IMR-90 (cell line): ENCODE measurements at regions not wholly inside any gene's neighbourhood (a gene's known extent, or its start where the extent isn't known, plus 50 kb on each side); places are given as distances from the start of the nearest gene placed in this dataset.

Experiments used
- ATAC-seq: fragments of 200-7000 bp; cut with Tn5 transposase; 2 replicates; pipeline ENCODE4 v1.9.1; 2020; ENCODE audit warnings: low read depth, mild to moderate bottlenecking, moderate library complexity
- BruUV-seq: library from RNA; stranded (reverse); fragments of 400-500 nt; replicated peaks from 2 replicates; lab custom pipeline; 2021; lab: Mats Ljungman, UMichigan
- CTCF ChIA-PET: fragments of 300-600 bp; formaldehyde crosslinking; extraction: SDS; loops from one replicate; lab custom pipeline; 2021; ENCODE audit warnings: antibody characterized with exemption; lab: Yijun Ruan, JAX
- POLR2A ChIA-PET: fragments of 300-600 bp; sonication (Branson Sonifier 250); formaldehyde crosslinking; loops from one replicate; lab custom pipeline; 2022; ENCODE audit warnings: antibody characterized with exemption; ENCODE audit not compliant: unreplicated experiment; lab: Charles Lee
- DNase-seq: peaks from one replicate; pipeline ENCODE4 v3.0.0; 2013
- H2AFZ ChIP-seq: replicated peaks from 2 replicates; pipeline ENCODE3; 2013; ENCODE audit warnings: low read length, mild to moderate bottlenecking; ENCODE audit not compliant: poor library complexity
- H2AK5ac ChIP-seq: 2 replicates; pipeline ENCODE4 v1.6.1; 2013; ENCODE audit warnings: low read depth, low read length, inconsistent platforms
- H2AK9ac ChIP-seq: replicated peaks from 2 replicates; pipeline ENCODE3; 2013; ENCODE audit warnings: mild to moderate bottlenecking, low read depth, low read length, moderate library complexity; ENCODE audit not compliant: poor library complexity
- H2BK120ac ChIP-seq: 2 replicates; pipeline ENCODE4 v1.6.1; 2013; ENCODE audit warnings: low read depth, low read length, inconsistent platforms
- H2BK15ac ChIP-seq: 3 replicates; pipeline ENCODE4 v1.6.1; 2013; ENCODE audit warnings: low read depth, low read length, inconsistent platforms
- H2BK20ac ChIP-seq: 2 replicates; pipeline ENCODE4 v1.6.1; 2013; ENCODE audit warnings: low read depth, mild to moderate bottlenecking, inconsistent platforms, low read length, moderate library complexity
- H2BK5ac ChIP-seq: 2 replicates; pipeline ENCODE4 v1.6.1; 2013; ENCODE audit warnings: mild to moderate bottlenecking, low read depth, low read length, inconsistent platforms; ENCODE audit not compliant: poor library complexity, severe bottlenecking
- H3K14ac ChIP-seq: replicated peaks from 2 replicates; pipeline ENCODE4 v1.6.1; 2013; ENCODE audit warnings: low read depth, low read length, inconsistent platforms
- H3K18ac ChIP-seq: 2 replicates; pipeline ENCODE4 v1.6.1; 2013; ENCODE audit warnings: low read depth, low read length, control low read depth
- H3K23ac ChIP-seq: 2 replicates; pipeline ENCODE4 v1.6.1; 2013; ENCODE audit warnings: low read depth, low read length, inconsistent platforms
- H3K27ac ChIP-seq: 2 replicates; pipeline ENCODE4 v1.5.1; 2013; ENCODE audit warnings: mild to moderate bottlenecking, control low read depth, low read length; ENCODE audit not compliant: insufficient read depth
- H3K27me3 ChIP-seq: 2 replicates; pipeline ENCODE4 v1.6.1; 2013; ENCODE audit warnings: low read length; ENCODE audit not compliant: control insufficient read depth, insufficient read depth
- H3K36me3 ChIP-seq: 2 replicates; pipeline ENCODE4 v1.6.1; 2013; ENCODE audit warnings: low read length, mixed read lengths; ENCODE audit not compliant: control insufficient read depth, insufficient read depth
- H3K4ac ChIP-seq: 2 replicates; pipeline ENCODE4 v1.6.1; 2013; ENCODE audit warnings: low read depth, low read length, inconsistent platforms
- H3K4me1 ChIP-seq: 2 replicates; pipeline ENCODE4 v1.6.1; 2013; ENCODE audit warnings: low read length, mixed read lengths; ENCODE audit not compliant: control insufficient read depth, insufficient read depth
- H3K4me2 ChIP-seq: 2 replicates; pipeline ENCODE4 v1.6.1; 2013; ENCODE audit warnings: low read depth, mild to moderate bottlenecking, control low read depth, low read length, moderate library complexity
- H3K4me3 ChIP-seq: 2 replicates; pipeline ENCODE4 v1.5.1; 2013; ENCODE audit warnings: low read depth, mild to moderate bottlenecking, control low read depth, low read length, moderate library complexity; ENCODE audit not compliant: insufficient read depth
- H3K56ac ChIP-seq: 2 replicates; pipeline ENCODE4 v1.6.1; 2013; ENCODE audit warnings: low read length, inconsistent platforms; ENCODE audit not compliant: insufficient read depth; ENCODE audit errors: extremely low read depth
- H3K79me1 ChIP-seq, 2 experiments: 2 replicates each; pipeline ENCODE4 v1.6.1; 2013; ENCODE audit warnings: low read length in 2 of 2, inconsistent platforms in 1 of 2, low read depth in 1 of 2
- H3K9ac ChIP-seq: 2 replicates; pipeline ENCODE4 v1.6.1; 2013; ENCODE audit warnings: low read depth, low read length, control low read depth
- H3K9me1 ChIP-seq: 2 replicates; pipeline ENCODE4 v1.6.1; 2013; ENCODE audit warnings: low read length, inconsistent platforms; ENCODE audit not compliant: insufficient read depth
- H3K9me3 ChIP-seq: 2 replicates; pipeline ENCODE4 v1.6.1; 2013; ENCODE audit warnings: low read length; ENCODE audit not compliant: control insufficient read depth, insufficient read depth
- H4K20me1 ChIP-seq: 2 replicates; pipeline ENCODE4 v1.6.1; 2013; ENCODE audit warnings: low read length, inconsistent platforms; ENCODE audit not compliant: insufficient read depth
- H4K5ac ChIP-seq: 2 replicates; pipeline ENCODE4 v1.6.1; 2013; ENCODE audit warnings: mild to moderate bottlenecking, low read depth, low read length, control low read depth
- H4K8ac ChIP-seq, 2 experiments: 2 replicates each; pipeline ENCODE4 v1.6.1; 2013; ENCODE audit warnings: low read depth in 2 of 2, low read length in 2 of 2, control low read depth in 1 of 2, inconsistent platforms in 1 of 2
- H4K91ac ChIP-seq: 2 replicates; pipeline ENCODE4 v1.6.1; 2013; ENCODE audit warnings: low read depth, low read length, inconsistent platforms; ENCODE audit not compliant: insufficient read depth
- CEBPB ChIP-seq: IDR thresholded peaks from 2 replicates; pipeline ENCODE4 v1.6.1; 2012; ENCODE audit warnings: low read depth, low read length, improper control_type of control experiment
- MAFK ChIP-seq: IDR thresholded peaks from 2 replicates; pipeline ENCODE4 v1.6.1; 2012; ENCODE audit warnings: low read depth, low read length, improper control_type of control experiment
- NFE2L2 ChIP-seq: fragments of 150-350 bp; IDR thresholded peaks from 2 replicates; pipeline ENCODE4 v1.6.1; 2016; ENCODE audit warnings: low read depth, mild to moderate bottlenecking, low read length
- whole genome bisulfite sequencing, 2 experiments: methylation state at CpG; one replicate each; pipeline versions ENCODE4 v1.1.5 to v1.1.7; 2013; ENCODE audit warnings: missing lambda C conversion rate in 2 of 2; ENCODE audit not compliant: insufficient read length in 1 of 2; ENCODE audit errors: extremely low coverage in 2 of 2; 5-methylcytosine and 5-hydroxymethylcytosine counted together
- dilution Hi-C: fragments of 300-500 bp; cut with HindIII; formaldehyde crosslinking; loops from one replicate; pipeline ENCODE4 v1.14.3; 2018; ENCODE audit warnings: low sequenced_read_pairs; ENCODE audit not compliant: unreplicated experiment
- in situ Hi-C: fragments of 300-500 bp; cut with MboI; formaldehyde crosslinking; loops from 3 replicates; pipeline ENCODE4 v1.14.3; 2019; ENCODE audit warnings: low sequenced_read_pairs, inconsistent platforms, mixed read lengths
- intact Hi-C: fragments of 100-400 bp; cut with micrococcal nuclease; formaldehyde crosslinking; loops from 2 replicates; pipeline ENCODE4 v1.10.0; 2022
- TF ChIP-seq, protein P1 (sequence below): fragments of 150-350 bp; IDR thresholded peaks from 2 replicates; pipeline ENCODE4 v1.6.1; 2016; ENCODE audit warnings: low read depth, mild to moderate bottlenecking, low read length, moderate library complexity, borderline replicate concordance
- TF ChIP-seq, protein P2 (sequence below): conservative IDR thresholded peaks from 2 replicates; pipeline ENCODE4 v1.5.1; 2012; ENCODE audit warnings: mild to moderate bottlenecking, low read depth, low read length, improper control_type of control experiment

DNA sequence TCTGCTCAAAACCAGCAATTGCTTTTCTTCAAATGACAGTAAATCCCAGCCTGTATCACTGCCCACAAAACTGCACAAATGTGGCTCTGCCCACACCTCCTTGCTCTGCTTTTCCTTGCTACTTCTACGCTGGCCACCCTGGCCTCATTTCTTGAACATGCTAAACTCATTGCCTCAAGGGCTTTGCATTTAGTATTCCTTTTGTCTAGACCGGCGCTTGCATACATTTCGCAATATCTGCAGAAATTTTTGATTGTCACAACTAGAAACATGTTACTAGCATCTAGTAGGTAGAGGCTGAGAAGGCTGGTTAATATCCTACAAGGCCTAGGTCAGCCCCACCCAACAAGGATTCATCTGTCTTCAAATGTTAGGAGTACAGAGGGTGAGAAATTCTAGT, 2357.8 kb downstream of the MAT2B start:
- no TSS peak for BruUV-seq
- H3K23ac ChIP-seq = no peak overlapping the region
- no peak overlapping the region for H3K27ac ChIP-seq
- in situ Hi-C loops = no loop called here
- H3K56ac ChIP-seq = no peak overlapping the region
- no peak overlapping the region for H4K8ac ChIP-seq
- no peaks in the 10 kb centered on the region for H3K27me3 ChIP-seq
- no peak for TF ChIP-seq MAFK
- TF ChIP-seq, protein P1, sequence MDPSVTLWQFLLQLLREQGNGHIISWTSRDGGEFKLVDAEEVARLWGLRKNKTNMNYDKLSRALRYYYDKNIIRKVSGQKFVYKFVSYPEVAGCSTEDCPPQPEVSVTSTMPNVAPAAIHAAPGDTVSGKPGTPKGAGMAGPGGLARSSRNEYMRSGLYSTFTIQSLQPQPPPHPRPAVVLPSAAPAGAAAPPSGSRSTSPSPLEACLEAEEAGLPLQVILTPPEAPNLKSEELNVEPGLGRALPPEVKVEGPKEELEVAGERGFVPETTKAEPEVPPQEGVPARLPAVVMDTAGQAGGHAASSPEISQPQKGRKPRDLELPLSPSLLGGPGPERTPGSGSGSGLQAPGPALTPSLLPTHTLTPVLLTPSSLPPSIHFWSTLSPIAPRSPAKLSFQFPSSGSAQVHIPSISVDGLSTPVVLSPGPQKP = no peak
- TF ChIP-seq, protein P2, sequence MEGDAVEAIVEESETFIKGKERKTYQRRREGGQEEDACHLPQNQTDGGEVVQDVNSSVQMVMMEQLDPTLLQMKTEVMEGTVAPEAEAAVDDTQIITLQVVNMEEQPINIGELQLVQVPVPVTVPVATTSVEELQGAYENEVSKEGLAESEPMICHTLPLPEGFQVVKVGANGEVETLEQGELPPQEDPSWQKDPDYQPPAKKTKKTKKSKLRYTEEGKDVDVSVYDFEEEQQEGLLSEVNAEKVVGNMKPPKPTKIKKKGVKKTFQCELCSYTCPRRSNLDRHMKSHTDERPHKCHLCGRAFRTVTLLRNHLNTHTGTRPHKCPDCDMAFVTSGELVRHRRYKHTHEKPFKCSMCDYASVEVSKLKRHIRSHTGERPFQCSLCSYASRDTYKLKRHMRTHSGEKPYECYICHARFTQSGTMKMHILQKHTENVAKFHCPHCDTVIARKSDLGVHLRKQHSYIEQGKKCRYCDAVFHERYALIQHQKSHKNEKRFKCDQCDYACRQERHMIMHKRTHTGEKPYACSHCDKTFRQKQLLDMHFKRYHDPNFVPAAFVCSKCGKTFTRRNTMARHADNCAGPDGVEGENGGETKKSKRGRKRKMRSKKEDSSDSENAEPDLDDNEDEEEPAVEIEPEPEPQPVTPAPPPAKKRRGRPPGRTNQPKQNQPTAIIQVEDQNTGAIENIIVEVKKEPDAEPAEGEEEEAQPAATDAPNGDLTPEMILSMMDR = no peak
- no peak for TF ChIP-seq NFE2L2
- peak; percentile 53 for TF ChIP-seq CEBPB
- no peak overlapping the region for H2BK5ac ChIP-seq
- intact Hi-C loops = no loop called here
- H3K4me3 ChIP-seq = no peak overlapping the region
- H2AK5ac ChIP-seq = no peak overlapping the region
- H3K14ac ChIP-seq = no peak overlapping the region
- no peak overlapping the region for H3K9ac ChIP-seq
- H2BK15ac ChIP-seq = no peak overlapping the region
- no peak overlapping the region for H2BK120ac ChIP-seq
- DNase-seq (no peak), ATAC-seq (no peak)
- no peaks in the 10 kb centered on the region for H3K4me1 ChIP-seq
- WGBS, 2 experiments = no CpG with 5 or more reads among the region's 4 CpGs
- H3K4ac ChIP-seq = no peak overlapping the region
- H4K91ac ChIP-seq = no peak overlapping the region
- no peak overlapping the region for H4K5ac ChIP-seq
- dilution Hi-C loops = no loop called here
- no peaks in the 10 kb centered on the region for H3K9me1 ChIP-seq
- no peaks in the 10 kb centered on the region for H4K20me1 ChIP-seq
- no peak overlapping the region for H3K18ac ChIP-seq
- no peaks in the 10 kb centered on the region for H3K36me3 ChIP-seq
- peaks cover 6% of the 10 kb centered on the region for H3K9me3 ChIP-seq
- CTCF ChIA-PET = no interaction called here
- H2AK9ac ChIP-seq = no peak overlapping the region
- POLR2A ChIA-PET = no interaction called here
- H3K79me1 ChIP-seq = no peaks in the 10 kb centered on the region
- no peak overlapping the region for H2BK20ac ChIP-seq
- H3K4me2 ChIP-seq = no peak overlapping the region
- no peak overlapping the region for H2AFZ ChIP-seq
